Loucy (cell line): ENCODE measurements at regions not wholly inside any gene's neighbourhood (a gene's known extent, or its start where the extent isn't known, plus 50 kb on each side); places are given as distances from the start of the nearest gene placed in this dataset.

Experiments used
- H2AFZ ChIP-seq: fragments of 200-600 bp; sonication (generic); 2 replicates; pipeline ENCODE4 v1.6.0; 2016; ENCODE audit warnings: antibody characterized with exemption, mild to moderate bottlenecking, low read length, moderate library complexity
- H3F3A ChIP-seq: fragments of 200-600 bp; 2 replicates; pipeline ENCODE4 v1.6.0; 2016; ENCODE audit warnings: antibody characterized with exemption, low read depth, mild to moderate bottlenecking
- H3K27me3 ChIP-seq: fragments of 200-600 bp; sonication (generic); 2 replicates; pipeline ENCODE4 v1.6.1; 2014; ENCODE audit warnings: low read length, mild to moderate bottlenecking; ENCODE audit not compliant: insufficient read depth, poor library complexity, severe bottlenecking
- H3K36me3 ChIP-seq: fragments of 200-600 bp; sonication (generic); 2 replicates; pipeline ENCODE4 v1.6.1; 2016; ENCODE audit warnings: low read length; ENCODE audit not compliant: insufficient read depth
- H3K4me1 ChIP-seq: fragments of 200-600 bp; sonication (generic); 2 replicates; pipeline ENCODE4 v1.5.1; 2014; ENCODE audit warnings: low read length, mild to moderate bottlenecking; ENCODE audit not compliant: insufficient read depth, poor library complexity, severe bottlenecking
- H3K4me2 ChIP-seq: fragments of 200-600 bp; sonication (generic); 2 replicates; pipeline ENCODE4 v1.6.0; 2014; ENCODE audit warnings: antibody characterized with exemption, low read length, low read depth, mild to moderate bottlenecking; ENCODE audit not compliant: poor library complexity, severe bottlenecking
- H3K4me3 ChIP-seq: fragments of 200-600 bp; sonication (generic); 2 replicates; pipeline ENCODE4 v1.5.1; 2014; ENCODE audit warnings: low read length, mild to moderate bottlenecking, mixed read lengths; ENCODE audit not compliant: poor library complexity, severe bottlenecking
- H3K79me2 ChIP-seq: fragments of 200-600 bp; sonication (generic); 2 replicates; pipeline ENCODE4 v1.6.1; 2014; ENCODE audit warnings: low read length; ENCODE audit not compliant: insufficient read depth
- H3K9ac ChIP-seq: fragments of 200-600 bp; sonication (generic); 2 replicates; pipeline ENCODE4 v1.6.0; 2014; ENCODE audit warnings: mild to moderate bottlenecking, low read depth, low read length, moderate library complexity; ENCODE audit not compliant: poor library complexity, severe bottlenecking
- H3K9me2 ChIP-seq: fragments of 200-600 bp; sonication (generic); replicated peaks from 2 replicates; pipeline ENCODE4 v1.6.1; 2016; ENCODE audit warnings: low read depth, low read length, mixed read lengths
- H3K9me3 ChIP-seq: fragments of 200-600 bp; sonication (generic); 2 replicates; pipeline ENCODE4 v1.6.1; 2014; ENCODE audit warnings: mild to moderate bottlenecking, antibody characterized with exemption, low read length, low read depth; ENCODE audit not compliant: insufficient read depth
- H4K20me1 ChIP-seq: fragments of 200-600 bp; sonication (generic); 2 replicates; pipeline ENCODE4 v1.6.0; 2014; ENCODE audit warnings: antibody characterized with exemption, low read length, mild to moderate bottlenecking; ENCODE audit not compliant: insufficient read depth, poor library complexity, severe bottlenecking
- CTCF ChIP-seq: fragments of 200-600 bp; sonication (generic); conservative IDR thresholded peaks from 2 replicates; pipeline ENCODE4 v1.5.1; 2014; ENCODE audit warnings: mild to moderate bottlenecking, antibody characterized with exemption, low read length
- EZH2phosphoT487 ChIP-seq: fragments of 200-600 bp; IDR thresholded peaks from 2 replicates; pipeline ENCODE4 v1.6.1; 2018; ENCODE audit warnings: antibody characterized with exemption, mild to moderate bottlenecking, moderate library complexity, borderline replicate concordance

- Histone ChIP-seq H4K20me1 (no peaks in the 10 kb centered on the region), H3K4me1 (no peaks in the 10 kb centered on the region), H3K9ac (no peak overlapping the region), H3K4me3 (no peak overlapping the region), H2AFZ (no peak overlapping the region), H3K36me3 (no peaks in the 10 kb centered on the region), H3K27me3 (no peaks in the 10 kb centered on the region), H3K9me3 (no peaks in the 10 kb centered on the region), H3K4me2 (no peak overlapping the region), H3K9me2 (no peaks in the 10 kb centered on the region), H3F3A (no peaks in the 10 kb centered on the region), H3K79me2 (no peaks in the 10 kb centered on the region)
- TF ChIP-seq EZH2phosphoT487 (no peak), CTCF (no peak)
Measured at GRCh38 chr18:39329496-39330275, 1764.1 kb upstream of the CELF4 start.

GRCh38 chr18:39326772-39327171, 1761.2 kb upstream of the CELF4 start:
- Histone ChIP-seq H3K4me2 (no peak overlapping the region), H4K20me1 (no peaks in the 10 kb centered on the region), H3K9ac (no peak overlapping the region), H2AFZ (no peak overlapping the region), H3F3A (no peaks in the 10 kb centered on the region), H3K9me3 (no peaks in the 10 kb centered on the region), H3K4me1 (no peaks in the 10 kb centered on the region), H3K36me3 (no peaks in the 10 kb centered on the region), H3K4me3 (no peak overlapping the region), H3K27me3 (no peaks in the 10 kb centered on the region), H3K9me2 (no peaks in the 10 kb centered on the region), H3K79me2 (no peaks in the 10 kb centered on the region)
- no peak for TF ChIP-seq EZH2phosphoT487
- TF ChIP-seq CTCF, result no peak

- TF ChIP-seq CTCF (no peak), EZH2phosphoT487 (no peak)
- no peaks in the 10 kb centered on the region for H3K4me1 ChIP-seq
Measured at GRCh38 chr18:39325973-39326372, 1760.4 kb upstream of the CELF4 start.

More at GRCh38 chr18:39325973-39326372, 1760.4 kb upstream of the CELF4 start:
- H3K9me3 ChIP-seq, result no peaks in the 10 kb centered on the region
- no peaks in the 10 kb centered on the region for H3K9me2 ChIP-seq
- no peaks in the 10 kb centered on the region for H3K79me2 ChIP-seq
- H2AFZ ChIP-seq, result no peak overlapping the region
- H4K20me1 ChIP-seq, result no peaks in the 10 kb centered on the region
- H3K9ac ChIP-seq, result no peak overlapping the region
- H3K36me3 ChIP-seq, result no peaks in the 10 kb centered on the region
- no peak overlapping the region for H3K4me3 ChIP-seq
- no peaks in the 10 kb centered on the region for H3K27me3 ChIP-seq
- no peaks in the 10 kb centered on the region for H3F3A ChIP-seq
- no peak overlapping the region for H3K4me2 ChIP-seq
